Ascending aorta (tissue), 2 donors: ENCODE measurements at regions not wholly inside any gene's neighbourhood (a gene's known extent, or its start where the extent isn't known, plus 50 kb on each side); places are given as distances from the start of the nearest gene placed in this dataset.

ENCODE experiments used
- DNase-seq, 2 donors: peaks; one replicate each; pipeline ENCODE4 v3.0.0-alpha.2; 2019; ENCODE audit warnings: low spot score in 2 of 2
- H3K27ac ChIP-seq, 2 donors: fragments of 200-600 bp; sonication (generic); one replicate each; pipeline ENCODE4 v1.5.1; 2016 to 2017; ENCODE audit warnings: mild to moderate bottlenecking in 1 of 2
- H3K27me3 ChIP-seq: fragments of 200-600 bp; sonication (generic); one replicate; pipeline ENCODE4 v1.5.1; 2017
- H3K36me3 ChIP-seq, 2 donors: fragments of 200-600 bp; sonication (generic); one replicate each; pipeline ENCODE4 v1.5.1; 2016
- H3K4me1 ChIP-seq, 2 donors: fragments of 200-600 bp; sonication (generic); one replicate each; pipeline ENCODE4 v1.5.1; 2016 to 2017; ENCODE audit warnings: mild to moderate bottlenecking in 1 of 2
- H3K4me3 ChIP-seq, 2 donors: fragments of 200-600 bp; sonication (generic); one replicate each; pipeline ENCODE4 v1.5.1; 2016 to 2017; ENCODE audit warnings: mild to moderate bottlenecking in 1 of 2
- H3K9me3 ChIP-seq, 2 donors: fragments of 200-600 bp; sonication (generic); one replicate each; pipeline ENCODE4 v1.5.1; 2016
- intact Hi-C: fragments of 100-400 bp; cut with DNase I; formaldehyde crosslinking; loops from one replicate; pipeline ENCODE4 v1.15.1; 2023
- TF ChIP-seq, protein P1 (sequence below), 3 experiments: fragments of 200-600 bp in 2 of 3; fragments of 450-650 bp in 1 of 3; sonication (generic) in 2 of 3; IDR thresholded peaks; one replicate each; pipeline ENCODE4 v1.5.1; 2016 to 2019; ENCODE audit warnings: antibody characterized with exemption in 3 of 3, mild to moderate bottlenecking in 1 of 3, moderate library complexity in 1 of 3

DNA sequence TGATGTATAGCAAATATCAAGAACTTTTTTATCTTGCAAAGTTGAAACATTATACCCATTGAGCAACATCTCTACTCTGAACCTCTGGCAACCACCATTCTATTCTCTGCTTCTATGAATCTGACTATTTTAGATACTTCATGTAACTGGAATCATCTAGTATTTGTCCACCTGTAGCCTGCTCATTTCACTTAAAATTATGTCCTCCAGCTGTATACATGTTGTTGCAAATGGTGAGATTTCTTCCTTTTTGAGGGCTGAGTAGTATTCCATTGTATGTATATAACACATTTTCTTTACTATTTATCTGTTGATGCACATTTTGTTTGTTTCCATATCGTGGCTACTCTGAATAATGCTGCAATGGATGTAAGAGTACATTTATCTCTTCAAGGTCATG is 476.3 kb upstream of the LRRC4C start:
- Histone ChIP-seq H3K4me1 (no peaks in the 10 kb centered on the region), H3K27ac (no peak overlapping the region), H3K27me3 (no peaks in the 10 kb centered on the region), H3K36me3 (no peaks in the 10 kb centered on the region), H3K4me3 (no peak overlapping the region), H3K9me3 (no peaks in the 10 kb centered on the region)
- intact Hi-C loops = no loop called here
- TF ChIP-seq, protein P1, sequence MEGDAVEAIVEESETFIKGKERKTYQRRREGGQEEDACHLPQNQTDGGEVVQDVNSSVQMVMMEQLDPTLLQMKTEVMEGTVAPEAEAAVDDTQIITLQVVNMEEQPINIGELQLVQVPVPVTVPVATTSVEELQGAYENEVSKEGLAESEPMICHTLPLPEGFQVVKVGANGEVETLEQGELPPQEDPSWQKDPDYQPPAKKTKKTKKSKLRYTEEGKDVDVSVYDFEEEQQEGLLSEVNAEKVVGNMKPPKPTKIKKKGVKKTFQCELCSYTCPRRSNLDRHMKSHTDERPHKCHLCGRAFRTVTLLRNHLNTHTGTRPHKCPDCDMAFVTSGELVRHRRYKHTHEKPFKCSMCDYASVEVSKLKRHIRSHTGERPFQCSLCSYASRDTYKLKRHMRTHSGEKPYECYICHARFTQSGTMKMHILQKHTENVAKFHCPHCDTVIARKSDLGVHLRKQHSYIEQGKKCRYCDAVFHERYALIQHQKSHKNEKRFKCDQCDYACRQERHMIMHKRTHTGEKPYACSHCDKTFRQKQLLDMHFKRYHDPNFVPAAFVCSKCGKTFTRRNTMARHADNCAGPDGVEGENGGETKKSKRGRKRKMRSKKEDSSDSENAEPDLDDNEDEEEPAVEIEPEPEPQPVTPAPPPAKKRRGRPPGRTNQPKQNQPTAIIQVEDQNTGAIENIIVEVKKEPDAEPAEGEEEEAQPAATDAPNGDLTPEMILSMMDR (IDR thresholded peaks at IDR 0.05) = no peak
- no peak for DNase-seq

DNA sequence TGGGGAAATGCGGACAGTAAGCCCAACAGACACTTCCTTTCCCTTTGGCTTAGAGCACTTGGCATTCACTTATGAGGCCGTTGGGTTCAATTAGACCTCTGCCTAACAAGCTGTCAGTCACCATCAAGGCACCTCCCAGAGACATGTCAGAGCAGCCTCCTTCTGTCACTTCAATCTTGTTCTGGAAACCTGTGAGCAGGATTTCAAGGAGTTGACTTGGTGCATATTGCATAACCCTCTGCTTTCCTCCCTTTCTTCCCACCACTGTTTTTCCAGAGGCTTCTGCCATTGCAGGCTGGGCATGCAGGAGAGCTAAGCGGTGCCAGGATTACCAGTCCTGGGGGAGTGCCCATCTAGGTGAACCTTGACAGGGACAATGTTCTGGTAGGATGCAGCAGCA is 484.2 kb upstream of the LRRC4C start:
- no peak overlapping the region for H3K4me3 ChIP-seq
- TF ChIP-seq, protein P1 (IDR thresholded peaks at IDR 0.05) = no peak
- H3K27me3 ChIP-seq = no peaks in the 10 kb centered on the region
- no peak for DNase-seq
- intact Hi-C loops = no loop called here
- no peak overlapping the region for H3K27ac ChIP-seq
- no peaks in the 10 kb centered on the region for H3K36me3 ChIP-seq
- no peaks in the 10 kb centered on the region for H3K9me3 ChIP-seq
- H3K4me1 ChIP-seq = no peaks in the 10 kb centered on the region

DNA sequence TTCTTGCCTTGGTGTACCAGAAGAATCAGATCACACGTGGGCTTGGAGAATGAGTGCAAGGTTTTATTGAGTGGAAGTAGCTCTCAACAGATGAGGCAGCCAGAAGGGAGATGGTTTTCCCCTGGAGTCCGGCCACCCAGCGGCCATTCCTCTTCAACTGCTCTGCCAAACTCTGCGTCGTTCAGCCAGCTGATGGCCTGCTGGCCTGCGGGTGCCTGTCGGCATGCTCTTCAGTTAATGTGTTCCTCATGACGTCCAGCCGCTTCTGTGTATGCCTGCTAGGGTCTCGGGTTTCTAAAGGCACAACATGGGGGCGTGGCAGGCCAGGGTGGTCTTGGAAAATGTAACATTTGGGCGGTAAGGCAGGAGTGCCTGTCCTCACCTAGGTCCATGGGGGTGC is 487.9 kb upstream of the LRRC4C start:
- Histone ChIP-seq H3K27me3 (no peaks in the 10 kb centered on the region), H3K9me3 (no peaks in the 10 kb centered on the region), H3K27ac (no peak overlapping the region), H3K36me3 (no peaks in the 10 kb centered on the region), H3K4me3 (no peak overlapping the region), H3K4me1 (no peaks in the 10 kb centered on the region)
- no peak for DNase-seq
- intact Hi-C loops = no loop called here
- TF ChIP-seq, protein P1 (IDR thresholded peaks at IDR 0.05) = no peak

DNA sequence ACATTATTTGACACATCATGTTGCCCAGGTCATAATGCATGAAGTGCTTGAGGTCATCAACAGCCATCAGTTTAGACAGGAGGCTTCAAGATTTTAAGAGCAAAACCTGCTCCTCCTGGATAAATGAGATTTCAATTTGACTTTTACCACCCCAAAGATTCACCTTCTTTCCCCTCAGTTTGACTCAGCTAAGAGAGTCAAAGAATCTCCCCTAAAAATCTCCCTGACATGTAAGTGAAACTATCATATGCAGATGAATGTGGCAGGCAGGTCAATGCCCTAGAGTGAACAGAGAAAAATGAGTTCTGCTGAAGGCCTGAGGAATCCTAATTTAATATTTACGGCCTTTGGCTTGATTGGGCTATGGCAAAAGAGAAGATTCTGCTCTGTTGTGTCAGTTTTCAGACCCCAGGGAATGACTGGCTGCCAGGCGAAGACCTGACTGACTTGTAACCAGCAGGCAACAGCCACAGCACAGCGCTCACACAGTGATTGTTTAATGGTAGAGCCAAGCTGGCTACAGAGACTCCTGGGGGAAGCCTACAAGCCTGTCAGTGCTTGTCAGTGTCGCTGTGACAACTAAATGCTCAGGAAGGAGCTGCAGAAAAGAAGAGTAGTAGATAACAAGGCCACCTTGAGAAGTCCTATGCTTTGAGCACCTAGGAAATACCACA is 491.2 kb upstream of the LRRC4C start:
- no peak overlapping the region for H3K27ac ChIP-seq
- no peak overlapping the region for H3K4me3 ChIP-seq
- no peaks in the 10 kb centered on the region for H3K9me3 ChIP-seq
- no peaks in the 10 kb centered on the region for H3K36me3 ChIP-seq
- no peak for DNase-seq
- no peaks in the 10 kb centered on the region for H3K4me1 ChIP-seq
- H3K27me3 ChIP-seq = no peaks in the 10 kb centered on the region
- intact Hi-C loops = no loop called here
- TF ChIP-seq, protein P1 (IDR thresholded peaks at IDR 0.05) = no peak

DNA sequence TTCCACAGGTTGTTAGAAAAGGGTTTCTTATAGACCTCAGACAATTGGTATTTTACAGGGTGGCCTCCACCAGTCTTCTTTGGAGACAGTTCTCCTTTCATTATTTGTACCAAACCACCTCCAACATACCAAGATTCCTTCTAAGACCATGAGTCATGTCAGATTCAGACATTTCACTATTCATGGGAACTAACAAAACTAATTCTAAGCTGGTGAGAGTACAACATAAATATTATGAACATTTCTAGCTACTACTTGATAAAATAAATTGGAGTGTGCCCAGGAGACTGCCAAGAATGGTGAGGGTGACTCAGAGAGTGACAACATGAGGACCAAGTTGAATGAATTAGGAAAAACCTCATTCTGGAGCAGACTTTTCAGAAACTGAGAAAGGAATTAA is 494.6 kb upstream of the LRRC4C start:
- Histone ChIP-seq H3K9me3 (no peaks in the 10 kb centered on the region), H3K4me1 (no peaks in the 10 kb centered on the region), H3K36me3 (no peaks in the 10 kb centered on the region), H3K27ac (no peak overlapping the region), H3K4me3 (no peak overlapping the region), H3K27me3 (no peaks in the 10 kb centered on the region)
- intact Hi-C loops = no loop called here
- no peak for DNase-seq
- TF ChIP-seq, protein P1 (IDR thresholded peaks at IDR 0.05) = no peak

DNA sequence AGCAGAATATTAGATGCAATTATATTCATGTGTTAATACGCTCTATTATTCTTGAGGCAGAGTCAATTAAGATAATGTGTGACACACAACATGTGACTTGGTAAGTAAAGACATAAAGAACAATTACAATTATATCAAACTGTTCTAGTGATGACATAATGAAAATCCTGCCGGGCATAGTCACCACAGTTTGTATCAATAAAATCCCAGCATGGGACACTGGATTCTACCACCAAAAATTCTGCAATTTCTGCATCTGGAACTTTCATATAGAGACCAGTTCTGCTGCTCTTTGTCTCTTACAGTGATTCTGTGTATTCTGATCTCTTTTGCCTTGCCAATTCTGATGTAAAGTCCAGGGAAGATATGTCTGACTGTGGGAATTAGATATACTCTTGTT is 495.6 kb upstream of the LRRC4C start:
- intact Hi-C loops = no loop called here
- no peaks in the 10 kb centered on the region for H3K36me3 ChIP-seq
- no peaks in the 10 kb centered on the region for H3K9me3 ChIP-seq
- no peak for DNase-seq
- no peak overlapping the region for H3K27ac ChIP-seq
- no peak overlapping the region for H3K4me3 ChIP-seq
- H3K27me3 ChIP-seq = no peaks in the 10 kb centered on the region
- H3K4me1 ChIP-seq = no peaks in the 10 kb centered on the region
- TF ChIP-seq, protein P1 (IDR thresholded peaks at IDR 0.05) = no peak
